NCI-H1694 treated with DMSO at 0.1 percent for 48 hours (cell line): ENCODE measurements at regions not wholly inside any gene's neighbourhood (a gene's known extent, or its start where the extent isn't known, plus 50 kb on each side); places are given as distances from the start of the nearest gene placed in this dataset.
A peak's percentile ranks its signal among the peaks of the same experiment; 100 is the strongest.

Experiments used
- DNase-seq: peaks from one replicate; lab custom pipeline; 2025; lab: John Stamatoyannopoulos, UW

DNA sequence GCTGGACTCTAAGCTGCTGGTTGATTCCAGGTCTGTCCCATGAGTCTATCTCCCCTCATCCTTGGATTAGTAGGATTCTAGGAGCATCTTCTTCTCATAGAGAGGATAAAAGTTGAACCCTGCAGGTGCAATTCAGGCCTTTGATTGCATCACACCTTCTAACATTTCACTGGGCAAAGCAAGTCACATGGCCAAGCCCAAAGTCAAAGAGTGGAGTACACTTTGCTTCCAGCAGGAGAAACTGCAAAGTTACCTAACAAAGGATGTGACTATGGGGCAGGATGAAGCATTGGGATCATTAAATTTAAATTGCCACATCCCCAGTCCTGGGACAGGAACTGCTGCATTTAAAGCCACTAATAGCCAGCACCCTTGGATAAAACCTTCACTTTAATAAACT is 51.0 kb upstream of the EGFLAM start:
- DNase-seq: no peak

GRCh38 chr5:38202741-38203140 is 55.6 kb upstream of the EGFLAM start:
- no peak for DNase-seq

DNA sequence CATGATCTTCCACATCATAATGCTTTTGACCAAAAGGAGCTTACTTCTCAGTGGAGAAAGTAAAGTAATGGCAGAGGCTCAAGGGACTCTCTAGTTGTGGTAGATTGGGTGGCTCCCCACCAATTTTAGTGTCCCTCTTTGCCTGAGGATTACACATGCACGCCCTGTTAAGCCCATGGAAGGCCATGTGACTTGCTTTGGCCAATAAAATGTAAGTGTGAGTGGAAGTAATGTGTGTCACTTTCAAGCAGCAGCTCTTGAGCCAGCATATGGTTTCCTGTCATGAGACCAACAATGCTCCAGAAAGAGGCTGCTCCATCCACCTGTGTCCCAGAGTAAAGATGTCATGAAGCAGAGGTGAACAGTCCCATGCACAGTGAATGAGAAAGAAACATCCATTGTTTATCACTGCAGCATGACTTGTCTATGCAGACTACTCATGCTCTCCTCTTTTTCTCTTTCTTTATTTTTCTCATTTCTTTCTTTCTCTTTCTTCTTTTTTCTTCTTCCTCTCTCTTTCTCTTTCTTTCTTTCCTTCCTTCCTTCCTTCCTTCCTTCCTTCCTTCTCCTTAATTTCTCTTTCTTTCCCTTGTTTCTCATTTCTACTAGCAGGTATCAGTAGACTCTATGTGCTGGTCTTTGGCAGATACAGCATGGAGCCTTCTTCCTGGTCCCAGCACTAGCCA is 57.3 kb upstream of the EGFLAM start:
- DNase-seq: no peak

DNA sequence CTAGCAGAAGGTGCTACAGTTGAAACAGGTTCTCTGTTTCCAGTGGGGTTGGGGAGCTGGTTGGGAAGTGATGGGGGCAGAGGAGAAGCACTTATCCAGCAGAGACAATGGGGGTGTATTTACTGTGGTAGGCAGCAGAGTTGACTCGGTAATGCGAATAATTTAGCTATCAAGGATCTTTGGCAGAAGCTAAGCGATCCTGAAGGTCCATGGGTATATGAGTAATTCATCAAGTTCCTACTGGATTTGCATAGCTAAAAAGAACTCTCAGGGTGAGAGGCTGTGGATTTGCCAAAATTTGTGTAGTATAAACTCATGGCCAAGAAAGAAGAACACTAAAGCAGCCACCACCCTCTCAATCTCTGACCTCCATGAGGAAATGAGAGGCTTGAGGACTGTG is 61.2 kb upstream of the EGFLAM start:
- DNase-seq: no peak

- DNase-seq: peak; percentile 84
These were observed 65.3 kb upstream of the EGFLAM start for GRCh38 chr5:38193015-38193581.

DNA sequence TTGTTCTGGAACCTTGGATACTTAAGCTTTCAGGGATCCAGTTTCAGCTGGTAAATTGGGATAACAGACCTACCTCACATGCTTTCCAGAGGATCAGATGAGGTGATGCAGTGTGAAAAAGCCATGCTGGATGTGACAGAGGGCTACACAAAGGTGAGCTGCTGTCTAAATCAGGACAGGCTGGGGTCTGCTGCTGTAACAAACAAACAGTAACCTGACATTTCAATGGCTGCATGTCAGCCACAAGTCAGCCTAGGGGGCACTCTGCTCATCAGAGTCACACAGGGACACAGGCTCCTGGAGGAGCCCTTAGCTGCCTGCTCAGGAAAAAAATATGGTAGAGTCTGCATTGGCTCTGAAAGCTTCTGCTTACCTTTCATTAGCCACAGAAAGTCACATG is 66.7 kb upstream of the EGFLAM start:
- DNase-seq: no peak

GRCh38 chr5:38190111-38190510 is 68.2 kb upstream of the EGFLAM start:
- no peak for DNase-seq

- no peak for DNase-seq
These were observed 69.3 kb upstream of the EGFLAM start for GRCh38 chr5:38189081-38189504.

- no peak for DNase-seq
These were observed 69.8 kb upstream of the EGFLAM start for GRCh38 chr5:38188591-38188990.

- no peak for DNase-seq
These were observed 70.8 kb upstream of the EGFLAM start for GRCh38 chr5:38187532-38187931.

DNA sequence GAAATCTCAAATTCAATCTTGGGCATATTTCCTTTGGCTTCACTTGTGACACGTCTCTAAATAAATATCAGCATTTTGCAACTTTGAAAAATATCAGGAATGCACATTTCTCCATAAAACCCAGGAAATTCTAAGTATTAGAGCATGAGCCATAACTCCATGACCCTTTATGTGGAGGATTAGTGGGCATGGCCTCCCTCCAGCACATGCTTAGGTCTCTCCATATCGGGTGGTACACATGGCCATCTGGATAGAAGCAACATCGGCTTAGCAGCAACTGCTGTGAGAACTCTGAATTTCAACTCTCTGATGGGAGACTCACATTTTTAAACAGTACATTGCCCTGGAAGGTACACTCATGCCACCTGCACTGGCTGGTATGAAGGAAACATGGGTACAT is 73.7 kb upstream of the EGFLAM start:
- no peak for DNase-seq

- DNase-seq: no peak
These were observed 75.4 kb upstream of the EGFLAM start for GRCh38 chr5:38182991-38183390.

- DNase-seq: no peak
These were observed 90.3 kb upstream of the EGFLAM start for GRCh38 chr5:38168029-38168428.

DNA sequence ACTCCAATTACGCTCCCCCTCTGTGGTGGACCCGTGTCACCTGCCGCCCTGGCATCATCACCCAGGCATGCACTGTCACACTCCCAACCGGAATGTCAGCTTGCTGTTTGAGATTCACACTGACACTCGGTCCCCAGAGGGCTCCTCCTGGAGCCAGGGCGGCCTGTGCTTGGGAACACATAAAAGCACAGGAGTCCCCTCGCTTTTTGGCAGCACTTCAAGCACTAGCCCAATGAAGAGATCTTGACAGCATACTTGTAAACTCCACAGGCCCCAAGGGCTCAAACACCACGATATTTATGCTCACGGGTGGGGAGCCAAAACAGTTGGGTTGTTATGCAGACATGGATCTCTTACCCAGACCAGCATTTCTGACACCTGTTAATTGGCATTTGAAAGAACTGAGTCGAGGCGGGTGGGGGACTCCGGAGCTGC is 90.8 kb upstream of the EGFLAM start:
- DNase-seq: no peak

DNA sequence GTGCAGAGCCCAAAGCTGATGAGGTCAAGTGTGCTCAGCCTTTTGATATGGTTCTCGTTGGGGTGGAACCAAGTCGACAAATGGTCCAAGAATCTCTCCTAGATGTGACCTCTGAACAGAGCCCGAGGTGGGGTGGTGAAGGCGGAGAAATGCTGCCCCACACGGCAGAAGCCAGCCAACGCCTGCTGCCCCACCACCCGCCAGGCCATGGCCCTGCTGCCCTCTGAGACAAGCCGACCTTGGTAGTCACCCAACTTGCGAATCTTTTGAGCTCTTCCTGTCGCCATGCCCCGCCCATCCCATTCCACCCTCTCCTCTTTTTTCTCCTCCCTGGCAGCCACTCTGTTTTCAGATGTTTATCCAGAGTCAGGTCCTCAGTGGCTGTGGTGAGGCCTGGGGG is 91.5 kb upstream of the EGFLAM start:
- no peak for DNase-seq

- no peak for DNase-seq
These were observed 92.9 kb upstream of the EGFLAM start for GRCh38 chr5:38165435-38165834.

DNA sequence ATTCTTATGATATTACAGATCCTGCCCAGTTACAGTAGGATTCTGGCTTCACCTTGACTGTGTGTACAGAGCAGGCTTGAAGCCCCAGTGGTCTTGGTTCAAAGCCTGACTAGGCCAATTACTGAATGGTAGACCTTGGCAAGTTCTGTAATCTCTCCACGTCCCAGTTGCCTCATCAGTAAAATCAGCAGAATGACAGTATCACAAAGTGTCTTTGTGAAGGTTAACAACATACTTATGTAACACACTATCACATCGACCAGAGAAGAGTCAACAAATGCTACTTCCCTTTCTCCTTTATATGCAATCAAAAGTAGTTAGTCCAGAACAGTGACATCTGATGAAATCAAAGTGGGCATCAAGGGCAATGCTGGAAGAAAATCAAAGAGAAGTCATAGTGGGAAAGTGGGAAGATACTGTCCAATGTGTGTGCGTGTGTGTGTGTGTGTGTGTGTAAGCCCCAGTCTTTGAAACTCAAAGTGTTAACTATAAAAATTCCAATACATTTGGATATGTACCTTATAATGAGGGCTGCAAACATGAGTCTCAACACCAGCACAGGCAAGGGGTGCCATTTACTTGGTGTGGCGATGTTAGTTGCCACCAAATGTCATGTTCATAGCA is 93.5 kb upstream of the EGFLAM start:
- no peak for DNase-seq

GRCh38 chr5:38163636-38164237 is 94.6 kb upstream of the EGFLAM start:
- no peak for DNase-seq

DNA sequence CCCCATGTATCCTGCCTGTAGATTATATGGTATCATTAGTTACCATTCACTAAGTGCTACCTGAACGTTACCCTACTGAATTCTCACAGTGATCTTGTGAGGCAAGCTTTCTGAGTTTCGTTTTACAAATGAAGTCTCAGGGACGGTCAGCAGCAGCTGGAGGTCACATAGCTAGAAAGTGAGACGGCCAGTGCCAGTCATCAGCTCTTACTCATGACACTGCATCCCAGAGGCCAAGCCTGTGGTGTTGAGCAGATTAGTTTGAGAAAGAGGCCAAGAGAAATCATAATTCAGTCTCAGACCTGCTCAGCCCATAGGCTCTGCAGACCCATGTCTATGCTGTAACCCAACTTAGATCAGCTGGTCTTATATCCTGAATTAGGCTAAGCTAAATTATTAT is 95.7 kb upstream of the EGFLAM start:
- DNase-seq: no peak

GRCh38 chr5:38157024-38157423 is 101.3 kb upstream of the EGFLAM start:
- DNase-seq: no peak

DNA sequence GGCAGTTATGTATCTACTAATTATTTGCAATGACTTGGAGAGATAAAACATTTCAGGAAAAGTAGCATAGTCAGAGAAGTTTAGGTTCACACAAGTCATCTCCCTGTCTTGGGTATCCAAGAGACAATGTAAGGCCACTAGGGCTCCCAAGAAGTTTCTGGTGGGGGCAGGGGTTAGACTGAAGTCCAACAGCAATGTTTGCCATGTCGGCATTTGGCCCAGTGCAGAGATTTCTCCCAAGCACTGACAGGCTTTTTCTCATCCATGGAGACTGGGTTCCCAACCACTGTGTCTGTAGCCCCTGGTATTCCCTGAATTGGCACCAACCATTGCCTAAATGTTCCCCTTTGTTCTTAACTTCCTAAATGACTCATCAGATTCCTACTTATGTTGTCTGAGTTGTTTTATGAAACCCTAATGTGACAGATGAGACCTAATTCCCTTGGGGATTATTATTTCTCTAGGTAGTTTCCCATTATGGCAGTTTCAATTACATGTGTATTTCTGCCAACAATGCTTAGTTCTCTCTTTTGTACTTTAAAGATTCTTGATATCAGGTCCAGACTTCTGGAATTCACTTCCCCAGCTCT is 103.6 kb upstream of the EGFLAM start:
- DNase-seq: no peak

DNA sequence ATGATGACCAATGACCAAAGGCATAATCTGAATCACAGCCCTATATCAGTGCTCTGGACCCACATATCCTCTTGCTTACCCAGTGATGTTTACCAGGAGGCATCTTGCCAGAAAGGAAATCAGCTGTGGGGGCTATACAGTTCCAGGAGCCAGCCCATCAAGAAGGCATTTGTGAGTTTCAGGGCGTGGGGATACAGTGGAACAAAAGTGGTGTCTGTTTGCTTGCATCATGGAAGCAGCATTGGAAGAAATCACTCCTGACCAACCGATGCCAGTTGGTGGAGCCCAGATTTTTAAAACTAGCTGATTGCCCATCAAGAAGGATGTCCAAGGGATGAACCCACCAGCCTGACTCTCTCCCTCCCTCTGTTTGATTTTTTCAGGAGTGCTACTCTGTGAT is 106.5 kb upstream of the EGFLAM start:
- DNase-seq: no peak

DNA sequence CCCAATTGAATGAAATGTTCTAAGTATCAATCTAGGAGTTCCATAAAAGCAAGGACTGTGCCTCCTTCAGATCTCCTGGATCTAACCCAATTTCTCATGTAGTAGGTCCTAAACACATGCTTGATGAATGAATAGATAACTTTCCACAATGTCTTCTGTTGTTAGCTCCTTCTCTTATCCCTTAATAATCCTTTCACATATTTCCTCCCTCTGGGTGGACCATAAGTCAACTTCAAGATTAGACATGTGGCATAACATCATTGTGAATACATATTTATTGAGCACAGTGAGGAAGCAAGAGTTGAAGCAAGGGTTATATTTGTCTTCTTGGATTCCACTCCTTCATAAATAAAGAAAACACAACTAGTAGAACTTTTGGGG is 108.6 kb upstream of the EGFLAM start:
- DNase-seq: no peak
